Erythroblast (primary cell): ENCODE measurements at regions not wholly inside any gene's neighbourhood (a gene's known extent, or its start where the extent isn't known, plus 50 kb on each side); places are given as distances from the start of the nearest gene placed in this dataset.

Experiments
- GATA1 ChIP-seq: IDR thresholded peaks from 2 replicates; pipeline ENCODE4 v1.6.1; 2011; ENCODE audit warnings: low read depth, mild to moderate bottlenecking, control low read depth, low read length, moderate library complexity
- POLR2A ChIP-seq: IDR thresholded peaks from 2 replicates; pipeline ENCODE4 v1.6.1; 2011; ENCODE audit warnings: mild to moderate bottlenecking, low read length

GRCh38 chr6:119444642-119445557 is 95.3 kb upstream of the MAN1A1 start:
- TF ChIP-seq POLR2A: no peak
- TF ChIP-seq GATA1: no peak
